Liver (tissue), 8 donors: ENCODE measurements at regions not wholly inside any gene's neighbourhood (a gene's known extent, or its start where the extent isn't known, plus 50 kb on each side); places are given as distances from the start of the nearest gene placed in this dataset.

Experiments used
- DNase-seq: peaks from one replicate; pipeline ENCODE4 v3.0.0-alpha.2; 2017; ENCODE audit warnings: low spot score
- H3K27ac ChIP-seq, 2 donors: one replicate each; pipeline ENCODE4 v1.7.0; 2013; ENCODE audit warnings: inconsistent platforms in 2 of 2, low read length in 2 of 2, control low read depth in 1 of 2, low read depth in 1 of 2, mild to moderate bottlenecking in 1 of 2
- H3K27me3 ChIP-seq, 4 donors: one replicate each; pipeline versions ENCODE4 v1.6.1 to v1.7.0; 2013; ENCODE audit warnings: low read length in 3 of 4, inconsistent platforms in 1 of 4, mild to moderate bottlenecking in 1 of 4, moderate library complexity in 1 of 4; ENCODE audit not compliant: control insufficient read depth in 4 of 4, insufficient read depth in 4 of 4
- H3K36me3 ChIP-seq, 4 donors: one replicate each; pipeline versions ENCODE4 v1.6.1 to v1.7.0; 2013; ENCODE audit warnings: low read length in 3 of 4, mild to moderate bottlenecking in 3 of 4, low read depth in 1 of 4, moderate library complexity in 1 of 4; ENCODE audit not compliant: control insufficient read depth in 4 of 4, insufficient read depth in 3 of 4
- H3K4me1 ChIP-seq, 4 donors: one replicate each; pipeline versions ENCODE4 v1.6.1 to v1.7.0; 2013; ENCODE audit warnings: low read length in 3 of 4, mild to moderate bottlenecking in 3 of 4, moderate library complexity in 1 of 4; ENCODE audit not compliant: control insufficient read depth in 4 of 4, insufficient read depth in 4 of 4
- H3K4me3 ChIP-seq, 3 donors: one replicate each; pipeline versions ENCODE4 v1.6.1 to v1.7.0; 2013; ENCODE audit warnings: low read length in 3 of 3, control low read depth in 1 of 3, low read depth in 1 of 3, mild to moderate bottlenecking in 1 of 3
- H3K9ac ChIP-seq, 2 donors: one replicate each; pipeline ENCODE4 v1.7.0; 2013; ENCODE audit warnings: low read length in 2 of 2, mild to moderate bottlenecking in 2 of 2, moderate library complexity in 2 of 2, control low read depth in 1 of 2, low read depth in 1 of 2
- H3K9me3 ChIP-seq, 4 donors: one replicate each; pipeline versions ENCODE4 v1.6.1 to v1.7.0; 2013; ENCODE audit warnings: low read length in 3 of 4; ENCODE audit not compliant: control insufficient read depth in 4 of 4
- ATF3 ChIP-seq: IDR thresholded peaks from 2 replicates; pipeline ENCODE4 v1.6.1; 2016; ENCODE audit warnings: antibody characterized with exemption
- CTCF ChIP-seq: fragments of 150-350 bp; IDR thresholded peaks from 2 replicates; pipeline ENCODE4 v1.5.1; 2017; ENCODE audit warnings: improper control_type of control experiment, low read depth, low read length; ENCODE audit not compliant: missing input control
- EGR1 ChIP-seq, 2 donors: IDR thresholded peaks; 2 replicates each; pipeline ENCODE4 v1.6.1; 2016 to 2018; ENCODE audit warnings: antibody characterized with exemption in 2 of 2, low read depth in 2 of 2
- GABPA ChIP-seq, 2 donors: IDR thresholded peaks in 1 of 2; conservative IDR thresholded peaks in 1 of 2; 2 replicates each; pipeline ENCODE4 v1.6.1; 2016; ENCODE audit warnings: antibody characterized with exemption in 2 of 2, mild to moderate bottlenecking in 1 of 2, moderate library complexity in 1 of 2
- HNF4A ChIP-seq, 2 donors: conservative IDR thresholded peaks; 2 replicates each; pipeline ENCODE4 v1.6.1; 2016; ENCODE audit warnings: antibody characterized with exemption in 2 of 2, mild to moderate bottlenecking in 2 of 2
- HNF4G ChIP-seq: IDR thresholded peaks from 2 replicates; pipeline ENCODE4 v1.6.1; 2016; ENCODE audit warnings: antibody characterized with exemption
- MAX ChIP-seq: IDR thresholded peaks from 2 replicates; pipeline ENCODE4 v1.6.1; 2016; ENCODE audit warnings: antibody characterized with exemption
- NR2F2 ChIP-seq: IDR thresholded peaks from 2 replicates; pipeline ENCODE4 v1.6.1; 2016; ENCODE audit warnings: antibody characterized with exemption
- RAD21 ChIP-seq, 2 donors: IDR thresholded peaks; 2 replicates each; pipeline ENCODE4 v1.6.1; 2016; ENCODE audit warnings: antibody characterized with exemption in 2 of 2, mild to moderate bottlenecking in 2 of 2
- REST ChIP-seq: IDR thresholded peaks from 2 replicates; pipeline ENCODE4 v1.6.1; 2016; ENCODE audit warnings: antibody characterized with exemption, mild to moderate bottlenecking
- SP1 ChIP-seq: IDR thresholded peaks from 2 replicates; pipeline ENCODE4 v1.6.1; 2018; ENCODE audit warnings: antibody characterized with exemption, mild to moderate bottlenecking
- WGBS: extraction: QIAGEN DNeasy Blood & Tissue Kit; methylation state at CpG from one replicate; pipeline ENCODE4 v1.1.7; 2013; 5-methylcytosine and 5-hydroxymethylcytosine counted together
- donor health status: healthy.
- donor health status: healthy.
- donor health status: healthy.
- donor health status: healthy.
- donor health status: healthy.

DNA sequence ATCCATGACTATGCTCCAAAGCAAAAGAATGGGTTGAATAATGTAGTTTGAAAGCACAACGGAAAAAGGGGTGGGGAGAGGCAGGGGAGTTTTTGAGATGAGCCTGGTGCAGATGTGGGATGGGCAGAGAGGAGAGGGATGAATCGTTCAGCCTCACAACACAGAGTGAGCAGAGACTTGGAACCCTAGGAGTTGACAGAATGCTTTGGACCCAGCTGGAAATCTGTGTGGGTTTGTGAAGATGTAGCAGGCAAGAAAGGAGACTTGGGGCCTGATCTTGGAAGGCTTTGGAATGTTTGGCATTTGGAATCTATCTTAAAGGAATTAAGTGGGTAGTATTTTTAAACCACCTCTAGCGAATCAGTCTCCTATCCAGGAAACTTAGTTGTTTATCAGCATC, 66.0 kb upstream of the KCTD1 start:
- Histone ChIP-seq H3K27ac (no peak overlapping the region), H3K36me3 (no peaks in the 10 kb centered on the region), H3K4me3 (no peak overlapping the region), H3K9ac (no peak overlapping the region), H3K27me3 (no peaks in the 10 kb centered on the region), H3K4me1 (no peaks in the 10 kb centered on the region), H3K9me3 (no peaks in the 10 kb centered on the region)
- TF ChIP-seq SP1: no peak
- TF ChIP-seq ATF3: no peak
- no peak for TF ChIP-seq CTCF
- no peak for TF ChIP-seq RAD21 (IDR thresholded peaks at IDR 0.05)
- TF ChIP-seq GABPA (IDR thresholded peaks at IDR 0.05 in 1 of 2, conservative IDR thresholded peaks at IDR 0.05 in 1 of 2): no peak
- no peak for TF ChIP-seq REST
- TF ChIP-seq HNF4A (conservative IDR thresholded peaks at IDR 0.05): no peak
- TF ChIP-seq HNF4G: no peak
- no peak for TF ChIP-seq NR2F2
- no peak for TF ChIP-seq EGR1 (IDR thresholded peaks at IDR 0.05; ENCODE audit: low read depth in 2 of 2)
- no peak for TF ChIP-seq MAX
- no peak for DNase-seq
- WGBS: 70% methylated on average over 3 of the region's 3 CpGs
